K562 (cell line): ENCODE measurements at regions not wholly inside any gene's neighbourhood (a gene's known extent, or its start where the extent isn't known, plus 50 kb on each side); places are given as distances from the start of the nearest gene placed in this dataset.

Experiments
- ADNP ChIP-seq: fragments of 200-800 bp; sonication (Bioruptor generic); IDR thresholded peaks from 2 replicates; pipeline ENCODE4 v1.6.1; 2016; ENCODE audit warnings: missing genetic modification characterization, missing compliant biosample characterization
- MLX ChIP-seq, 2 experiments: fragments of 450-650 bp in 1 of 2; sonication (generic) in 1 of 2; formaldehyde crosslinking; conservative IDR thresholded peaks; 2 replicates each; pipeline versions ENCODE4 v1.4.0 to v1.8.1; 2020 to 2022; ENCODE audit warnings: mild to moderate bottlenecking in 1 of 2, missing genetic modification reagents in 1 of 2
- SP2 ChIP-seq: IDR thresholded peaks from 2 replicates; pipeline ENCODE4 v1.6.1; 2011; ENCODE audit warnings: mild to moderate bottlenecking, low read depth, low read length, moderate library complexity; ENCODE audit not compliant: poor library complexity, severe bottlenecking; ENCODE audit errors: extremely low read depth
- SUPT5H ChIP-seq: fragments of 450-650 bp; IDR thresholded peaks from 2 replicates; pipeline ENCODE4 v1.6.1; 2016
- ZNF23 ChIP-seq: fragments of 250-450 bp; sonication (Bioruptor Pico); IDR thresholded peaks from 2 replicates; pipeline ENCODE4 v1.4.0; 2020; ENCODE audit warnings: mild to moderate bottlenecking
- ZNF384 ChIP-seq: IDR thresholded peaks from 2 replicates; pipeline ENCODE4 v1.6.1; 2012; ENCODE audit warnings: low read depth, low read length, improper control_type of control experiment
- TF ChIP-seq, protein P1 (sequence below): sonication (generic); formaldehyde crosslinking; IDR thresholded peaks from 2 replicates; pipeline ENCODE4 v1.8.1; 2023; ENCODE audit warnings: mild to moderate bottlenecking, missing genetic modification reagents

- TF ChIP-seq ZNF23 (CRISPR knock-in tag), result no peak
- TF ChIP-seq SUPT5H, result no peak
- TF ChIP-seq SP2, result no peak
- no peak for TF ChIP-seq ADNP (tag)
- TF ChIP-seq, protein P1, sequence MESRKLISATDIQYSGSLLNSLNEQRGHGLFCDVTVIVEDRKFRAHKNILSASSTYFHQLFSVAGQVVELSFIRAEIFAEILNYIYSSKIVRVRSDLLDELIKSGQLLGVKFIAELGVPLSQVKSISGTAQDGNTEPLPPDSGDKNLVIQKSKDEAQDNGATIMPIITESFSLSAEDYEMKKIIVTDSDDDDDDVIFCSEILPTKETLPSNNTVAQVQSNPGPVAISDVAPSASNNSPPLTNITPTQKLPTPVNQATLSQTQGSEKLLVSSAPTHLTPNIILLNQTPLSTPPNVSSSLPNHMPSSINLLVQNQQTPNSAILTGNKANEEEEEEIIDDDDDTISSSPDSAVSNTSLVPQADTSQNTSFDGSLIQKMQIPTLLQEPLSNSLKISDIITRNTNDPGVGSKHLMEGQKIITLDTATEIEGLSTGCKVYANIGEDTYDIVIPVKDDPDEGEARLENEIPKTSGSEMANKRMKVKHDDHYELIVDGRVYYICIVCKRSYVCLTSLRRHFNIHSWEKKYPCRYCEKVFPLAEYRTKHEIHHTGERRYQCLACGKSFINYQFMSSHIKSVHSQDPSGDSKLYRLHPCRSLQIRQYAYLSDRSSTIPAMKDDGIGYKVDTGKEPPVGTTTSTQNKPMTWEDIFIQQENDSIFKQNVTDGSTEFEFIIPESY (CRISPR knock-in tag), result no peak
- no peak for TF ChIP-seq ZNF384
- TF ChIP-seq MLX (CRISPR knock-in tag; conservative IDR thresholded peaks at IDR 0.05), result no peak
Measured at GRCh38 chr10:24097751-24098207, 111.2 kb upstream of the KIAA1217 start.
